ENCODE measurements at regions not wholly inside any gene's neighbourhood (a gene's known extent, or its start where the extent isn't known, plus 50 kb on each side); places are given as distances from the start of the nearest gene placed in this dataset.
"Not testable (repeated sequence)": the region's sequence is repeated elsewhere in the genome, so short reads cannot be mapped to it uniquely, and the experiment has no call there.

DNA sequence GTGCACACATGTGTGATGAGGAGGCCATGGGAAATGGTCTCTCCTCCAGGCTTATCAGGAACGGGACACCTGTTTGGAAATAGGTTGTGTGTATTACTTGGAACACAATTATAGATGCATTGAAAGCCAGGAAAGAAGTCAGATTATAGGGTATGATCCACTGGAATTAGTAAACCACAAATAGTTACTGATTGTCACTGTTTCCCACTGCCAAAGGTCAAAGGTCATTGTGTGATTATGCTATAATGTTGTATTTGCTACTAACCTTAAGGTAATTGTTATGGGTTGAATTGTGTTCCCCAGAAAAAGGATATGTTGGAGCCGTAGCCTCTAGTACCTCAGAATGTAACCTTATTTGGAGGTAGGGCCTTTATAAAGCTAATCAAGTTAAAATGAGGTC is 129.9 kb upstream of the FBXO33 start:
- in situ Hi-C loops (cut with HindIII; ENCODE audit: low sequenced_read_pairs): no loop called here

GRCh38 chr14:39558525-39558924 is 126.3 kb upstream of the FBXO33 start:
- in situ Hi-C loops (cut with HindIII; ENCODE audit: low sequenced_read_pairs): no loop called here

- in situ Hi-C loops (cut with HindIII; ENCODE audit: low sequenced_read_pairs): no loop called here
Measured at GRCh38 chr14:39555749-39556148, 123.5 kb upstream of the FBXO33 start.

- in situ Hi-C loops (cut with HindIII; ENCODE audit: low sequenced_read_pairs): no loop called here
Measured at GRCh38 chr14:39554576-39554975, 122.3 kb upstream of the FBXO33 start.

DNA sequence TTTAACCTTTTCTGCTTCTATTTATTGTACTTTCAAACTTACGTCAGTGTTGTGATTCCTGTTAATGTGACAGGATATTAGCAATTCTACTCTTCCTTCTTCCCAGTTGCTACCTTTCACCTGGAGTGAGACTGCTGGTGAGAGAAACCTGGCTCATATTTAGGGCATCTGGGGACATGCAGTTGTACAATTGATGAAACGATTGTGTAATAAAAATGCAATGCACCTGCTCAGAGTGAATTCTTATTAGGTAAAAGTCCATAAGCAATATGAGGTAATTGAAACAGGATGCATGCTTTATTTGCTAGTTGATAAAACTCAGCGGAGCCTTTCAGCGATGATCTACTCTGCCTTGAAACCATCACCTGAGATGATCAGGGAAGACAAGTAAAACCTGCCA is 116.1 kb upstream of the FBXO33 start:
- in situ Hi-C loops (cut with HindIII; ENCODE audit: low sequenced_read_pairs): no loop called here

DNA sequence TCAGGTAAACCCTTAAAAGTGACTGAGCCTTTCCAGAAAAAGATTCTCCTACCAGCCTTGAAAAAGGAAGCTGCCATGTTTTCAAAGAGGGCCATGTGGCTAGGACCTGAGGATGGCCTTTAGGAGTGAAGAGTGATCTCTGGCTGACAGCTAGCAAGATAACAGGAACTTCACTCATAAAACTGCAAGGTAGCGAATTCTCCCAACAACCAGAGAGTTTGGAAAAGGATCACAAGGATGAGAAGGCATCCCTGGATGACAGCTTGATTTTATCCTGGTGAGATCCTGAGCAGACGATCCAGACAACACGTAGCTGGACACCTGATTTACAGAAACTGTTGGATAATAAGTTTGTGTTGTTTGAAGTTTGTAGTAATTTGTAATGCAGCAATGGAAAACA is 115.6 kb upstream of the FBXO33 start:
- in situ Hi-C loops (cut with HindIII; ENCODE audit: low sequenced_read_pairs): no loop called here

GRCh38 chr14:39505812-39506211 is 73.6 kb upstream of the FBXO33 start:
- in situ Hi-C loops (cut with HindIII; ENCODE audit: low sequenced_read_pairs): no loop called here

GRCh38 chr14:39500253-39500652 is 68.0 kb upstream of the FBXO33 start:
- in situ Hi-C loops (cut with HindIII; ENCODE audit: low sequenced_read_pairs): no loop called here

- in situ Hi-C loops (cut with HindIII; ENCODE audit: low sequenced_read_pairs): no loop called here
Measured at GRCh38 chr14:39499514-39499913, 67.3 kb upstream of the FBXO33 start.

DNA sequence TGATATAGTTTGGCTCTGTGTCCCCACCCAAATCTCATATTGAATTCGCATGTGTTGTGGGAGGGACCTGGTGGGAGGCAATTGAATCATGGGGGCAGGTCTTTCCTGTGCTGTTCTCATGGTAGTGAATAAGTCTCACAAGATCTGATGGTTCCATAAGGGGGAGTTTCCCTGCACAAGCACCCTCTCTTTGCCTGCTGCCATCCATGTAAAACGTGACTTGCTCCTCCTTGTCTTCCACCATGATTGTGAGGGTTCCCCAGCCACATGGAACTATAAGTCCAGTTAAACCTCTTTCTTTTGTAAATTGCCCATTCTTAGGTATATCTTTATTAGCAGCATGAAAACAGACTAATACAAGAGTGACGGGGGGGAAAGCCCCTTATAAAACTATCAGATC is 65.4 kb upstream of the FBXO33 start:
- in situ Hi-C loops (cut with HindIII; ENCODE audit: low sequenced_read_pairs): not testable (repeated sequence)

GRCh38 chr14:39492267-39492666 is 60.0 kb upstream of the FBXO33 start:
- in situ Hi-C loops (cut with HindIII; ENCODE audit: low sequenced_read_pairs): no loop called here

GRCh38 chr14:39491134-39491571 is 58.9 kb upstream of the FBXO33 start:
- in situ Hi-C loops (cut with HindIII; ENCODE audit: low sequenced_read_pairs): no loop called here

DNA sequence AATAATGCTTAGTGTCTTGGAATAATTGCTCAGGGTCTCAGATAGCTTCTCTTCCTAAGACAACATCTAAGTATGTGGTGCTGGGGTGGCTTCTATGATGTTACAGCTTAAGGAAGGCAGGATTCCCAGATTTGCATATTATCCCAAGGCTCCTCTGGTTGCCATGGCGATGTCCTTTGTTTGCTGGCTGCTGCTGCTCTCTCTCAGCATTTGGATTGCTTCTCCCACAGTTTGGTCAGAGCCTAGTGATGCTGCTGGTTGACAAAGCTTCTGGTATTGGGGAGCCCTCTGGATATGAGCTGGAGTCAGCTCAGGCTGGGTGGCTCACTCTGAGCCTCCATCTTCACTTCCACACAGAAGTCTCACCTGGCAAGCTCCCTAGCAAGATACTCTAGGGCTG is 56.4 kb upstream of the FBXO33 start:
- in situ Hi-C loops (cut with HindIII; ENCODE audit: low sequenced_read_pairs): loop anchor here (10.0 kb wide), 1 partner anchor 1816 kb away; no protein-coding TSS in a partner anchor

GRCh38 chr14:39483682-39484081 is 51.4 kb upstream of the FBXO33 start:
- in situ Hi-C loops (cut with HindIII; ENCODE audit: low sequenced_read_pairs): loop anchor here (10.0 kb wide), 1 partner anchor 1821 kb away; no protein-coding TSS in a partner anchor
